ENCODE measurements at regions not wholly inside any gene's neighbourhood (a gene's known extent, or its start where the extent isn't known, plus 50 kb on each side); places are given as distances from the start of the nearest gene placed in this dataset.

DNA sequence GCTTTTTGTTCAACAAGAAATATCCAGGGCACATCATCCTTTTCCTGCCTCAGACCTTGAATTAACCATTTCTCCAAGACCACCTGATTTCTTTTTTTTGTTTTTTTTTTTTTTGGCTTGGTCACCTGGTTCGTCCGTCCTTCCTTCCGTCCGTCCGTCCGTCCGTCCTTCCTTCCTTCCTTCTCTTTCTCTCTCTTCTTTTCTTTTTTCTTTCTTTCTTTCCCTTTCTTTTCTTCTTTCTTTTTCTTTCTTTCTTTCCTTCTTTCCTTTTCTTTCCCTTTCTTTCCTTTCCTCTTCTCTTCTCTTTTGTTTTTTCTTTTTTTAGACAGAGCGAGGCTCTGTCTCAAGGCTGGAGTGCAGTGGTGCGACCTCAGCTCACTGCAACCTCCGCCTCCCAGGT is 80.7 kb downstream of the TET3 start:
- DNase-seq = no peak

GRCh38 chr2:74066491-74067203 is 81.1 kb downstream of the BOLA3 start:
- peaks cover 3% of the 10 kb centered on the region for H3K36me3 ChIP-seq (ENCODE audit: control insufficient read depth, insufficient read depth, low read length)
- H3K4me1 ChIP-seq (ENCODE audit: control insufficient read depth, insufficient read depth, low read length) = no peaks in the 10 kb centered on the region
- H3K4me3 ChIP-seq (ENCODE audit: low read length) = no peak overlapping the region
- DNase-seq = no peak
- H3K27ac ChIP-seq (ENCODE audit: low read length) = no peak overlapping the region
- peaks cover 2% of the 10 kb centered on the region for H3K9me3 ChIP-seq (ENCODE audit: control insufficient read depth, low read depth, low read length)
- H3K27me3 ChIP-seq (ENCODE audit: control insufficient read depth, insufficient read depth, low read length) = no peaks in the 10 kb centered on the region
- WGBS (ENCODE audit: insufficient coverage, low lambda C conversion rate) = 60% methylated on average over 1 of the region's 3 CpGs

More for the DNA sequence above, 80.7 kb downstream of the TET3 start:
- no peak overlapping the region for H3K27ac ChIP-seq (ENCODE audit: low read length)
- H3K4me3 ChIP-seq (ENCODE audit: low read length) = no peak overlapping the region
- 97% methylated on average over 8 of the region's 10 CpGs for WGBS (ENCODE audit: insufficient coverage, low lambda C conversion rate)
- H3K9me3 ChIP-seq (ENCODE audit: control insufficient read depth, low read depth, low read length) = peaks cover 2% of the 10 kb centered on the region
- no peaks in the 10 kb centered on the region for H3K4me1 ChIP-seq (ENCODE audit: control insufficient read depth, insufficient read depth, low read length)
- no peaks in the 10 kb centered on the region for H3K27me3 ChIP-seq (ENCODE audit: control insufficient read depth, insufficient read depth, low read length)
- peaks cover 3% of the 10 kb centered on the region for H3K36me3 ChIP-seq (ENCODE audit: control insufficient read depth, insufficient read depth, low read length)

DNA sequence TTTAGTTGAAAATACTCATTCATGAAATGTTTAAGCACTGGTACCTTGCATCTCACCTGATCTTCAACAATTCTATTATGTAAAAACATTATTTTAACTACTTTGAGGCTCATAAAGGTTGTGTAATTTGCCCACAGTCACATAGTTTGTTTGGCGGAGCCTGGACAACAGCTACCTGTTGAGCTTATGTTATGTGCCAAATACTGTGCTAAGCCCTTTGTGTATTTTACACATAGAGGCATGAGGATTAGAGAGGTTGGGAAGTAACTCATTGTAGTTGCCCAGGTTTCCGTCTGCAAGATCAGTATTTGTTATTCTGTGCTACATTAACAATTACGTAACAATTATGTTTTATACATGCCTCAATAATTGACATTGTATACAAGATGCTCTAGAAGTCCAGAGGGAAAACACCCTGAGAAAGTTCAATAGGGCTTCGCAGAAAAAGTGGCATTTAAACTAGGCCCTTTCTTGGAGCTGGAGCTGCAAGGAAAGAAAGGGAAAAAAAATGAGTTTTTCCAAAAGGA is 80.4 kb downstream of the BOLA3 start:
- WGBS (ENCODE audit: insufficient coverage, low lambda C conversion rate) = 92% methylated on average over 2 of the region's 4 CpGs
- no peaks in the 10 kb centered on the region for H3K4me1 ChIP-seq (ENCODE audit: control insufficient read depth, insufficient read depth, low read length)
- peaks cover 3% of the 10 kb centered on the region for H3K36me3 ChIP-seq (ENCODE audit: control insufficient read depth, insufficient read depth, low read length)
- H3K9me3 ChIP-seq (ENCODE audit: control insufficient read depth, low read depth, low read length) = no peaks in the 10 kb centered on the region
- H3K4me3 ChIP-seq (ENCODE audit: low read length) = no peak overlapping the region
- DNase-seq = no peak
- no peak overlapping the region for H3K27ac ChIP-seq (ENCODE audit: low read length)
- H3K27me3 ChIP-seq (ENCODE audit: control insufficient read depth, insufficient read depth, low read length) = no peaks in the 10 kb centered on the region

DNA sequence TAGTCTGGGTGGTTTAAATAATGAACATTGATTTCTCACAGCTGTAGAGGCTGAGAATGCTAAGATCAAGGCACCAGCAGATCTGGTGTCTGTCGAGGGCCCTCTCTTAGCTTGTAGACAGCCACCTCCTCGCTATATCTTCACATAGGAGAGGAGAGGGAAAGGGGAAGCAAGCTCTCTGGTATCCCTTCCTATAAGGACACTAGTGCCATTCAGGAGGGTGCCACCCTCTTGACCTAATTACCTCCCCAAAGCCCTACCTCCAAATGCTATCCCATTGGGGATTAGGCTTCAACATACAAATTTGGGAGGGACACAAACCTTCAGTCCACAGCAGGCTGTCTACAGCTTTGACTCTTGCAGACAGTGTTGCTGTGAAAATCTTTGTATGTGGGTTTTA is 76.7 kb downstream of the BOLA3 start:
- DNase-seq = no peak
- no peak overlapping the region for H3K4me3 ChIP-seq (ENCODE audit: low read length)
- H3K27ac ChIP-seq (ENCODE audit: low read length) = no peak overlapping the region
- H3K4me1 ChIP-seq (ENCODE audit: control insufficient read depth, insufficient read depth, low read length) = no peaks in the 10 kb centered on the region
- peaks cover 15% of the 10 kb centered on the region for H3K36me3 ChIP-seq (ENCODE audit: control insufficient read depth, insufficient read depth, low read length)
- no peaks in the 10 kb centered on the region for H3K27me3 ChIP-seq (ENCODE audit: control insufficient read depth, insufficient read depth, low read length)
- no CpG with 5 or more reads among the region's 2 CpGs for WGBS (ENCODE audit: insufficient coverage, low lambda C conversion rate)
- H3K9me3 ChIP-seq (ENCODE audit: control insufficient read depth, low read depth, low read length) = no peaks in the 10 kb centered on the region

DNA sequence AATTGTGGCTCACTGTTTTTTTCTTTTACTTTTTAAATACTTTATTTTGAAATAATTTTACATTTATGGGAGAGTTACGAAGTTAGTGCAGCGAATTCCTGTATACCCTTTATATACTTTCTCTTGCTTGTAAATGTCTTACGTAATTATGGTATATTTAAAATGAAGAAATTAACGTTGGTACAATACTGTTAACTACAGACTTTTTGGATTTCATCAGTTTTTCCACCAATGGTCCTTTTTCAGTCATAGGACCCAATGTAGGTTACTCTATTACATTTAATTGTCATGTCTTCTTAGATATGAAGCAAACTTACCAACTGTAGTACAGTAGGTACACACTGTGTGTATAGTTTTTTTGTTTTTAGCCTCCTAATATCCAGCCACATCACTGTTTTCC is 76.3 kb downstream of the BOLA3 start:
- Histone ChIP-seq H3K4me3 (ENCODE audit: low read length) (no peak overlapping the region), H3K36me3 (ENCODE audit: control insufficient read depth, insufficient read depth, low read length) (peaks cover 15% of the 10 kb centered on the region), H3K4me1 (ENCODE audit: control insufficient read depth, insufficient read depth, low read length) (no peaks in the 10 kb centered on the region), H3K27me3 (ENCODE audit: control insufficient read depth, insufficient read depth, low read length) (no peaks in the 10 kb centered on the region), H3K27ac (ENCODE audit: low read length) (no peak overlapping the region), H3K9me3 (ENCODE audit: control insufficient read depth, low read depth, low read length) (no peaks in the 10 kb centered on the region)
- WGBS (ENCODE audit: insufficient coverage, low lambda C conversion rate) = 97% methylated on average over 3 of the region's 4 CpGs
- no peak for DNase-seq

- Histone ChIP-seq H3K36me3 (ENCODE audit: control insufficient read depth, insufficient read depth, low read length) (peaks cover 23% of the 10 kb centered on the region), H3K27me3 (ENCODE audit: control insufficient read depth, insufficient read depth, low read length) (no peaks in the 10 kb centered on the region), H3K27ac (ENCODE audit: low read length) (no peak overlapping the region), H3K9me3 (ENCODE audit: control insufficient read depth, low read depth, low read length) (no peaks in the 10 kb centered on the region), H3K4me3 (ENCODE audit: low read length) (no peak overlapping the region), H3K4me1 (ENCODE audit: control insufficient read depth, insufficient read depth, low read length) (no peaks in the 10 kb centered on the region)
- DNase-seq = no peak
- 57% methylated on average over 1 of the region's 1 CpG for WGBS (ENCODE audit: insufficient coverage, low lambda C conversion rate)
Observed at GRCh38 chr2:74072565-74072964, 75.1 kb downstream of the BOLA3 start.

GRCh38 chr2:74074487-74074886 is 73.2 kb downstream of the BOLA3 start:
- Histone ChIP-seq H3K36me3 (ENCODE audit: control insufficient read depth, insufficient read depth, low read length) (peaks cover 25% of the 10 kb centered on the region), H3K4me3 (ENCODE audit: low read length) (no peak overlapping the region), H3K27ac (ENCODE audit: low read length) (no peak overlapping the region), H3K4me1 (ENCODE audit: control insufficient read depth, insufficient read depth, low read length) (no peaks in the 10 kb centered on the region), H3K27me3 (ENCODE audit: control insufficient read depth, insufficient read depth, low read length) (no peaks in the 10 kb centered on the region), H3K9me3 (ENCODE audit: control insufficient read depth, low read depth, low read length) (no peaks in the 10 kb centered on the region)
- no CpG with 5 or more reads among the region's 4 CpGs for WGBS (ENCODE audit: insufficient coverage, low lambda C conversion rate)
- no peak for DNase-seq

GRCh38 chr2:74076074-74076470 is 71.6 kb downstream of the BOLA3 start:
- no peak for DNase-seq
- Histone ChIP-seq H3K4me1 (ENCODE audit: control insufficient read depth, insufficient read depth, low read length) (no peaks in the 10 kb centered on the region), H3K27ac (ENCODE audit: low read length) (no peak overlapping the region), H3K36me3 (ENCODE audit: control insufficient read depth, insufficient read depth, low read length) (peaks cover 34% of the 10 kb centered on the region), H3K27me3 (ENCODE audit: control insufficient read depth, insufficient read depth, low read length) (no peaks in the 10 kb centered on the region), H3K9me3 (ENCODE audit: control insufficient read depth, low read depth, low read length) (no peaks in the 10 kb centered on the region), H3K4me3 (ENCODE audit: low read length) (no peak overlapping the region)
- WGBS (ENCODE audit: insufficient coverage, low lambda C conversion rate) = no CpG with 5 or more reads among the region's 1 CpG

GRCh38 chr2:74077636-74078035 is 70.1 kb downstream of the BOLA3 start:
- H3K4me1 ChIP-seq (ENCODE audit: control insufficient read depth, insufficient read depth, low read length) = no peaks in the 10 kb centered on the region
- DNase-seq = no peak
- WGBS (ENCODE audit: insufficient coverage, low lambda C conversion rate) = no CpG with 5 or more reads among the region's 7 CpGs
- no peaks in the 10 kb centered on the region for H3K27me3 ChIP-seq (ENCODE audit: control insufficient read depth, insufficient read depth, low read length)
- no peak overlapping the region for H3K27ac ChIP-seq (ENCODE audit: low read length)
- no peak overlapping the region for H3K4me3 ChIP-seq (ENCODE audit: low read length)
- H3K9me3 ChIP-seq (ENCODE audit: control insufficient read depth, low read depth, low read length) = no peaks in the 10 kb centered on the region
- H3K36me3 ChIP-seq (ENCODE audit: control insufficient read depth, insufficient read depth, low read length) = peaks cover 48% of the 10 kb centered on the region

GRCh38 chr2:74078466-74078865 is 69.2 kb downstream of the BOLA3 start:
- Histone ChIP-seq H3K36me3 (ENCODE audit: control insufficient read depth, insufficient read depth, low read length) (peaks cover 56% of the 10 kb centered on the region), H3K4me1 (ENCODE audit: control insufficient read depth, insufficient read depth, low read length) (no peaks in the 10 kb centered on the region), H3K4me3 (ENCODE audit: low read length) (no peak overlapping the region), H3K27me3 (ENCODE audit: control insufficient read depth, insufficient read depth, low read length) (no peaks in the 10 kb centered on the region), H3K9me3 (ENCODE audit: control insufficient read depth, low read depth, low read length) (no peaks in the 10 kb centered on the region), H3K27ac (ENCODE audit: low read length) (no peak overlapping the region)
- DNase-seq = no peak
